ENCODE measurements at regions not wholly inside any gene's neighbourhood (a gene's known extent, or its start where the extent isn't known, plus 50 kb on each side); places are given as distances from the start of the nearest gene placed in this dataset.

GRCh38 chr4:111955001-111955400 lies 190.3 kb upstream of the FAM241A start:
- Mint-ChIP-seq H3K4me3 (ENCODE audit: unreplicated experiment) (no peak overlapping the region), H3K9me3 (ENCODE audit: unreplicated experiment) (no peaks in the 10 kb centered on the region), H3K4me1 (ENCODE audit: low read depth, unreplicated experiment) (no peaks in the 10 kb centered on the region), H3K27ac (ENCODE audit: unreplicated experiment) (no peak overlapping the region), H3K36me3 (ENCODE audit: insufficient read depth, unreplicated experiment) (no peaks in the 10 kb centered on the region), H3K27me3 (ENCODE audit: insufficient read depth, unreplicated experiment) (no peaks in the 10 kb centered on the region)
- Histone ChIP-seq H3K4me3 (ENCODE audit: low read depth, low read length) (no peak overlapping the region), H3K36me3 (ENCODE audit: control insufficient read depth, insufficient read depth, low read length) (no peaks in the 10 kb centered on the region), H3K27me3 (replicated peaks; ENCODE audit: control insufficient read depth, insufficient read depth, low read length) (no peaks in the 10 kb centered on the region; the same call in 1 of the 2 replicates), H3K4me1 (no peaks in the 10 kb centered on the region), H3K9me3 (no peaks in the 10 kb centered on the region)
- ChIA-PET POLR2A (no interaction called here), CTCF (interaction anchor here (0.6 kb wide), 1 partner anchor 77 kb away, joined by 3 read pairs; no protein-coding TSS in a partner anchor)
- no peak for DNase-seq
- intact Hi-C loops (cut with micrococcal nuclease; ENCODE audit: unreplicated experiment) = no loop called here
- TF ChIP-seq CTCF (IDR thresholded peaks at IDR 0.05; ENCODE audit: insufficient read depth in 1 of 2, low read depth in 1 of 2, low read length in 1 of 2, severe bottlenecking in 1 of 2, unreplicated experiment in 1 of 2) = no peak
- BruUV-seq (replicated peaks) = no TSS peak

GRCh38 chr4:111957116-111957515 lies 188.1 kb upstream of the FAM241A start:
- Mint-ChIP-seq H3K4me3 (ENCODE audit: unreplicated experiment) (no peak overlapping the region), H3K27me3 (ENCODE audit: insufficient read depth, unreplicated experiment) (no peaks in the 10 kb centered on the region), H3K9me3 (ENCODE audit: unreplicated experiment) (no peaks in the 10 kb centered on the region), H3K4me1 (ENCODE audit: low read depth, unreplicated experiment) (no peaks in the 10 kb centered on the region), H3K36me3 (ENCODE audit: insufficient read depth, unreplicated experiment) (no peaks in the 10 kb centered on the region), H3K27ac (ENCODE audit: unreplicated experiment) (no peak overlapping the region)
- Histone ChIP-seq H3K4me1 (no peaks in the 10 kb centered on the region), H3K36me3 (ENCODE audit: control insufficient read depth, insufficient read depth, low read length) (no peaks in the 10 kb centered on the region), H3K9me3 (no peaks in the 10 kb centered on the region), H3K27me3 (replicated peaks; ENCODE audit: control insufficient read depth, insufficient read depth, low read length) (no peaks in the 10 kb centered on the region; the same call in 1 of the 2 replicates), H3K4me3 (ENCODE audit: low read depth, low read length) (no peak overlapping the region)
- POLR2A ChIA-PET = no interaction called here
- intact Hi-C loops (cut with micrococcal nuclease; ENCODE audit: unreplicated experiment) = no loop called here
- CTCF ChIA-PET = no interaction called here
- BruUV-seq (replicated peaks) = no TSS peak
- TF ChIP-seq CTCF (IDR thresholded peaks at IDR 0.05; ENCODE audit: insufficient read depth in 1 of 2, low read depth in 1 of 2, low read length in 1 of 2, severe bottlenecking in 1 of 2, unreplicated experiment in 1 of 2) = no peak
- no peak for DNase-seq

GRCh38 chr4:111957997-111958396 lies 187.3 kb upstream of the FAM241A start:
- no peak for TF ChIP-seq CTCF (IDR thresholded peaks at IDR 0.05; ENCODE audit: insufficient read depth in 1 of 2, low read depth in 1 of 2, low read length in 1 of 2, severe bottlenecking in 1 of 2, unreplicated experiment in 1 of 2)
- intact Hi-C loops (cut with micrococcal nuclease; ENCODE audit: unreplicated experiment) = no loop called here

More at GRCh38 chr4:111957997-111958396, 187.3 kb upstream of the FAM241A start:
- POLR2A ChIA-PET = no interaction called here
- Mint-ChIP-seq H3K36me3 (ENCODE audit: insufficient read depth, unreplicated experiment) (no peaks in the 10 kb centered on the region), H3K27ac (ENCODE audit: unreplicated experiment) (no peak overlapping the region), H3K27me3 (ENCODE audit: insufficient read depth, unreplicated experiment) (no peaks in the 10 kb centered on the region), H3K4me1 (ENCODE audit: low read depth, unreplicated experiment) (no peaks in the 10 kb centered on the region), H3K9me3 (ENCODE audit: unreplicated experiment) (no peaks in the 10 kb centered on the region), H3K4me3 (ENCODE audit: unreplicated experiment) (no peak overlapping the region)
- CTCF ChIA-PET = no interaction called here
- Histone ChIP-seq H3K4me1 (no peaks in the 10 kb centered on the region), H3K27me3 (replicated peaks; ENCODE audit: control insufficient read depth, insufficient read depth, low read length) (no peaks in the 10 kb centered on the region; the same call in 1 of the 2 replicates), H3K36me3 (ENCODE audit: control insufficient read depth, insufficient read depth, low read length) (no peaks in the 10 kb centered on the region), H3K4me3 (ENCODE audit: low read depth, low read length) (no peak overlapping the region), H3K9me3 (no peaks in the 10 kb centered on the region)
- no TSS peak for BruUV-seq (replicated peaks)
- DNase-seq = no peak
